ENCODE measurements at regions not wholly inside any gene's neighbourhood (a gene's known extent, or its start where the extent isn't known, plus 50 kb on each side); places are given as distances from the start of the nearest gene placed in this dataset.

- ChIA-PET SMC1A (ENCODE audit: uncharacterized antibody, unreplicated experiment) (no interaction called here), CTCF (no interaction called here), POLR2A (no interaction called here), RAD21 (ENCODE audit: unreplicated experiment) (no interaction called here)
- BruUV-seq (replicated peaks) = no TSS peak
- no peaks in the 10 kb centered on the region for H3K36me3 ChIP-seq (ENCODE audit: control insufficient read depth in 2 of 2, insufficient read depth in 2 of 2, low read length in 1 of 2)
- no peaks in the 10 kb centered on the region for H3K79me2 ChIP-seq (ENCODE audit: control insufficient read depth, insufficient read depth, low read length)
- DNase-seq (ENCODE audit: low read depth, low spot score) = no peak
- H3K27ac ChIP-seq (ENCODE audit: control insufficient read depth, insufficient read depth) = no peak overlapping the region
- FAIRE-seq = no peak
- no peak overlapping the region; the same call in 1 of the 2 replicates for H3K4me2 ChIP-seq (ENCODE audit: control insufficient read depth, insufficient read depth)
- no peaks in the 10 kb centered on the region for H3K9me3 ChIP-seq (replicated peaks; ENCODE audit: control insufficient read depth, insufficient read depth, low read length)
- TF ChIP-seq YY1 (IDR thresholded peaks at IDR 0.05; ENCODE audit: low read depth, low read length) = no peak
- TF ChIP-seq IRF5 (IDR thresholded peaks at IDR 0.05; ENCODE audit: borderline replicate concordance) = no peak
- 33% methylated on average over 14 of the region's 14 CpGs for WGBS (ENCODE audit: insufficient coverage, insufficient replicate concordance, low lambda C conversion rate, missing lambda C conversion rate)
- peaks cover 5 to 6% of the 10 kb centered on the region in 2 experiments; a peak in 3 of 4 replicates for H3K27me3 ChIP-seq (replicated peaks in 1 of 2; ENCODE audit: control insufficient read depth in 2 of 2, insufficient read depth in 2 of 2, low read length in 1 of 2)
- H2AFZ ChIP-seq (ENCODE audit: control insufficient read depth, low read depth, low read length) = no peak overlapping the region
- in situ Hi-C loops (cut with MboI) (no loop called here), intact Hi-C loops (cut with micrococcal nuclease; ENCODE audit: unreplicated experiment) (no loop called here)
- H3K4me1 ChIP-seq (ENCODE audit: control insufficient read depth, insufficient read depth, low read length) = no peaks in the 10 kb centered on the region
- H4K20me1 ChIP-seq (ENCODE audit: control insufficient read depth, insufficient read depth) = no peaks in the 10 kb centered on the region
- ATAC-seq = no peak
- no peak overlapping the region for H3K4me3 ChIP-seq
- H3K9ac ChIP-seq (ENCODE audit: control insufficient read depth, insufficient read depth, low read length) = no peak overlapping the region
These were observed 297.2 kb downstream of the OMA1 start for GRCh38 chr1:58249388-58249736.

- POLR2A ChIA-PET = no interaction called here
- Histone ChIP-seq H3K27ac (ENCODE audit: control insufficient read depth, insufficient read depth) (no peak overlapping the region), H3K79me2 (ENCODE audit: control insufficient read depth, insufficient read depth, low read length) (no peaks in the 10 kb centered on the region), H3K36me3 (ENCODE audit: control insufficient read depth in 2 of 2, insufficient read depth in 2 of 2, low read length in 1 of 2) (no peaks in the 10 kb centered on the region), H3K27me3 (replicated peaks in 1 of 2; ENCODE audit: control insufficient read depth in 2 of 2, insufficient read depth in 2 of 2, low read length in 1 of 2) (peaks cover 5 to 6% of the 10 kb centered on the region in 2 experiments; a peak in 3 of 4 replicates), H3K4me2 (ENCODE audit: control insufficient read depth, insufficient read depth) (no peak overlapping the region), H2AFZ (ENCODE audit: control insufficient read depth, low read depth, low read length) (no peak overlapping the region), H3K9ac (ENCODE audit: control insufficient read depth, insufficient read depth, low read length) (no peak overlapping the region), H3K4me3 (no peak overlapping the region), H4K20me1 (ENCODE audit: control insufficient read depth, insufficient read depth) (no peaks in the 10 kb centered on the region), H3K4me1 (ENCODE audit: control insufficient read depth, insufficient read depth, low read length) (no peaks in the 10 kb centered on the region), H3K9me3 (replicated peaks; ENCODE audit: control insufficient read depth, insufficient read depth, low read length) (no peaks in the 10 kb centered on the region)
- ATAC-seq = no peak
- WGBS (ENCODE audit: insufficient coverage, insufficient replicate concordance, low lambda C conversion rate, missing lambda C conversion rate) = 49% methylated on average over 11 of the region's 11 CpGs
- no peak for FAIRE-seq
- in situ Hi-C loops (cut with MboI) = no loop called here
- BruUV-seq (replicated peaks) = no TSS peak
- CTCF ChIA-PET = no interaction called here
- RAD21 ChIA-PET (ENCODE audit: unreplicated experiment) = no interaction called here
- SMC1A ChIA-PET (ENCODE audit: uncharacterized antibody, unreplicated experiment) = interaction anchor here (0.5 kb wide), 1 partner anchor 294 kb away, joined by 3 read pairs; no protein-coding TSS in a partner anchor
- intact Hi-C loops (cut with micrococcal nuclease; ENCODE audit: unreplicated experiment) = no loop called here
- DNase-seq (ENCODE audit: low read depth, low spot score) = no peak
- no peak for TF ChIP-seq POU2F2 (IDR thresholded peaks at IDR 0.05; ENCODE audit: borderline replicate concordance, low read depth, low read length)
- TF ChIP-seq JUNB (IDR thresholded peaks at IDR 0.05) = no peak
- TF ChIP-seq HDGF (IDR thresholded peaks at IDR 0.05) = no peak
- TF ChIP-seq EGR1 (IDR thresholded peaks at IDR 0.05; ENCODE audit: borderline replicate concordance in 1 of 2, low read depth in 2 of 2, low read length in 2 of 2) = no peak
- TF ChIP-seq SPI1 (IDR thresholded peaks at IDR 0.05; ENCODE audit: borderline replicate concordance, insufficient read depth, low read depth, low read length) = no peak
- TF ChIP-seq ZZZ3 (IDR thresholded peaks at IDR 0.05; ENCODE audit: control insufficient read depth, insufficient read length, low read depth) = no peak
- no peak for TF ChIP-seq TAF1 (IDR thresholded peaks at IDR 0.05; ENCODE audit: borderline replicate concordance, low read depth, low read length)
- TF ChIP-seq CEBPZ (IDR thresholded peaks at IDR 0.05; ENCODE audit: low read depth, low read length) = no peak
- TF ChIP-seq ZNF384 (IDR thresholded peaks at IDR 0.05; ENCODE audit: borderline replicate concordance, low read depth, low read length) = no peak
- no peak for TF ChIP-seq RELB (IDR thresholded peaks at IDR 0.05; ENCODE audit: low read depth)
- no peak for TF ChIP-seq ATF7 (IDR thresholded peaks at IDR 0.05; ENCODE audit: low read depth)
These were observed 297.7 kb downstream of the OMA1 start for GRCh38 chr1:58248791-58249190.

All from GM12878 (cell line).